ENCODE measurements at regions not wholly inside any gene's neighbourhood (a gene's known extent, or its start where the extent isn't known, plus 50 kb on each side); places are given as distances from the start of the nearest gene placed in this dataset.
A peak's percentile ranks its signal among the peaks of the same experiment; 100 is the strongest.

GRCh38 chr9:99680191-99680590 is 141.5 kb upstream of the NR4A3 start:
- H3K9me3 Mint-ChIP-seq = peaks cover 10% of the 10 kb centered on the region
- H3K4me3 Mint-ChIP-seq (ENCODE audit: low read depth) = no peak overlapping the region
- H3K27me3 Mint-ChIP-seq (ENCODE audit: low read depth) = peaks cover 2% of the 10 kb centered on the region
- H3K4me1 Mint-ChIP-seq (ENCODE audit: low read depth) = no peaks in the 10 kb centered on the region
- no peak overlapping the region for H3K27ac Mint-ChIP-seq
- H3K36me3 Mint-ChIP-seq (ENCODE audit: low read depth) = no peaks in the 10 kb centered on the region
- no peak for DNase-seq (ENCODE audit: low spot score)
- intact Hi-C loops (cut with micrococcal nuclease) = no loop called here

DNA sequence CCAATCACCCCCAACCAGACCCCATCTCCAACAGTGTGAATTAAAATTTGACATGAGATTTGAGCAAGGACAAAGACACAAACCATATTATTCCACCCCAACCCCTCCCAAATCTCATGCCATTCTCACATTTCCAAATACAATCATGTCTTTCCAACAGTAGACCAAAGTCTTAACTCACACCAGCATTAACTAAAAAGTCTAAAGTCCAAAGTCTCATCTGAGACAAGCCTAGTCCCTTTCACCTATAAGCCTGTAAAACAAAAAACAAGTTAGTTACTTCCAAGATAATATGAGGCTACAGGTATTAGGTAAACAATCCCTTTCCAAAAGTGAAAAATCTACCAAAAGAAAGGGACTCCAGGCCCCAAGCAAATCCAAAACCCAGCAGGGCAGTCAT is 140.6 kb upstream of the NR4A3 start:
- H3K27ac Mint-ChIP-seq = no peak overlapping the region

DNA sequence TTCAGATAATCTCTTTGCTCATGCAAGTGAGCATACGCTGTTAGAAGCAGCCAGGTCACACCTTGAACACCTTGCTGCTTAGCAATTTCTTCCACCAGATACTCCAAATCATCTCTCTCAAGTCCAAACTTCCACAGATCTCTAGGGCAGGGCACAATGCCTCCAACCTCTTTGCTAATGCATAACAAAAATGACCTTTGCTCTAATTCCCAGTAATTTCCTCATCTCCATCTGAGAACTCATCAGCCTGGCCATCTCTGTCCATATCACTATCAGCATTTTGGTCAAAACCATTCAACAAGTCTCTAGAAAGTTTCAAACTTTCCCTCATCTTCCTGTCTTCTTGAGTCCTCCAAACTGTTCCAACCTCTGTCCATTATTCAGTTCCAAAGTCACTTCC is 139.3 kb upstream of the NR4A3 start:
- Mint-ChIP-seq H3K36me3 (ENCODE audit: low read depth) (no peaks in the 10 kb centered on the region), H3K27ac (no peak overlapping the region), H3K4me3 (ENCODE audit: low read depth) (no peak overlapping the region), H3K9me3 (no peaks in the 10 kb centered on the region), H3K4me1 (ENCODE audit: low read depth) (no peaks in the 10 kb centered on the region), H3K27me3 (ENCODE audit: low read depth) (peaks cover 2% of the 10 kb centered on the region)
- DNase-seq (ENCODE audit: low spot score) = no peak
- intact Hi-C loops (cut with micrococcal nuclease) = no loop called here

More for the DNA sequence above, 140.6 kb upstream of the NR4A3 start:
- intact Hi-C loops (cut with micrococcal nuclease) = no loop called here
- Mint-ChIP-seq H3K4me3 (ENCODE audit: low read depth) (no peak overlapping the region), H3K27me3 (ENCODE audit: low read depth) (peaks cover 2% of the 10 kb centered on the region), H3K4me1 (ENCODE audit: low read depth) (no peaks in the 10 kb centered on the region), H3K9me3 (peaks cover 4% of the 10 kb centered on the region), H3K36me3 (ENCODE audit: low read depth) (no peaks in the 10 kb centered on the region)
- no peak for DNase-seq (ENCODE audit: low spot score)

DNA sequence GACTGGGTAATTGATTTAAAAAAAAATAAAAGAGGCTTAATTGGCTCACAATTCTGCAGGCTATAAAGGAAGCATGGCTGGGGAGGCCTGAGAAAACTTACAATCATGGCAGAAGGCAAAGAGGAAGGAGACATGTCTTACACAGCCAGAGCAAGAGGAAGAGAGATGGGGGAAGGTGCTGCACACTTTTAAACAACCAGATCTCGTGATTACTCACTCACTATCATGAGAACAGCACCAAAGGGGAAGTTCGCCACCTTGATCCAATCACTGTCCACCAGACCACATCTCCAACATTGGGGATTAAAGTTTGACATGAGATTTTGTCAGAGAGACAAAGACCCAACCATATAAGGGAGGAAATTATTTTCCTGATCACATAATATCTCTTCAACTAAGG is 138.8 kb upstream of the NR4A3 start:
- H3K27ac Mint-ChIP-seq = no peak overlapping the region
- H3K36me3 Mint-ChIP-seq (ENCODE audit: low read depth) = no peaks in the 10 kb centered on the region
- no peak for DNase-seq (ENCODE audit: low spot score)
- no peaks in the 10 kb centered on the region for H3K9me3 Mint-ChIP-seq
- intact Hi-C loops (cut with micrococcal nuclease) = no loop called here
- H3K27me3 Mint-ChIP-seq (ENCODE audit: low read depth) = no peaks in the 10 kb centered on the region
- no peak overlapping the region for H3K4me3 Mint-ChIP-seq (ENCODE audit: low read depth)
- no peaks in the 10 kb centered on the region for H3K4me1 Mint-ChIP-seq (ENCODE audit: low read depth)

DNA sequence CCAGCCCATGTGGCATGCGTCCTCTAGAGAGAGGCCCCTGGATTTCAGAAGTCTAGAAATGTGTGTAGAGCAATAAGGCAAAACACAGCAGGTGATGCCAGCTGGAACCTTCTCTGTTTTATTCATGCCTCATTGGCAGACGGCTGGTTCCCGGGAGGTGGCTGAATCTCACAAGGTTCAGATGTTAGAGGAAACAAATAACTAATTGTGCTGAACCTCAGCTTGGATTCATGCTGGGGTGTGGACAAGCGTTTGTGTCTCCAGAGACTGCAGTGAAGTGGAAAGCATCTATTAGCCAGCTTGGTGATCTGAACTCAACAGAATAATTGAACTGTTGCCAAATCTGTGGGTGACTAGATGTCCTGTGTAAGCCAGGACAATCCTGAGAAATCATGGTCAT is 131.1 kb upstream of the NR4A3 start:
- DNase-seq (ENCODE audit: low spot score) = no peak
- intact Hi-C loops (cut with micrococcal nuclease) = no loop called here
- no peaks in the 10 kb centered on the region for H3K36me3 Mint-ChIP-seq (ENCODE audit: low read depth)

DNA sequence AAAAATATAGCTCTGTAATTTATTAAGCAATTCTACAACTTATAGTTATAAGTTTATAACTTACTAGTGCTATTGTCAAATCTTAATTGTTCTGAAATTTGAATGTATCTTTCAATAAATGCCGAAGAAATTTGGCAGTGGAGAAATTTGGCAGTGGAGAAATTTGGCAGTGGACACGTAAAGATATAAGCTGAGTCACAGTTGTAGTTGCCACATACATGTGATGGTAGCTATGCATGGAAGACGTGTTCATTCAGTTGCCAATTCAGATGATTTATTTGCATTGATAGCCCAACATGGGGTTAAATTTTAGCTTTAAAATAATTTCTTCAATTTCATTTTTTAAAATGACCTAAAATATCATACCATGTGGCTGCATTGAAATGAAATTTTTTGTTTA is 127.8 kb upstream of the NR4A3 start:
- Mint-ChIP-seq H3K36me3 (ENCODE audit: low read depth) (no peaks in the 10 kb centered on the region), H3K9me3 (no peaks in the 10 kb centered on the region), H3K27me3 (ENCODE audit: low read depth) (peaks cover 20% of the 10 kb centered on the region), H3K27ac (no peak overlapping the region), H3K4me1 (ENCODE audit: low read depth) (no peaks in the 10 kb centered on the region), H3K4me3 (ENCODE audit: low read depth) (no peak overlapping the region)
- DNase-seq (ENCODE audit: low spot score) = no peak
- intact Hi-C loops (cut with micrococcal nuclease) = no loop called here

More for the DNA sequence above, 131.1 kb upstream of the NR4A3 start:
- no peak overlapping the region for H3K27ac Mint-ChIP-seq
- no peaks in the 10 kb centered on the region for H3K4me1 Mint-ChIP-seq (ENCODE audit: low read depth)
- no peaks in the 10 kb centered on the region for H3K9me3 Mint-ChIP-seq
- no peak overlapping the region for H3K4me3 Mint-ChIP-seq (ENCODE audit: low read depth)
- H3K27me3 Mint-ChIP-seq (ENCODE audit: low read depth) = peaks cover 20% of the 10 kb centered on the region

DNA sequence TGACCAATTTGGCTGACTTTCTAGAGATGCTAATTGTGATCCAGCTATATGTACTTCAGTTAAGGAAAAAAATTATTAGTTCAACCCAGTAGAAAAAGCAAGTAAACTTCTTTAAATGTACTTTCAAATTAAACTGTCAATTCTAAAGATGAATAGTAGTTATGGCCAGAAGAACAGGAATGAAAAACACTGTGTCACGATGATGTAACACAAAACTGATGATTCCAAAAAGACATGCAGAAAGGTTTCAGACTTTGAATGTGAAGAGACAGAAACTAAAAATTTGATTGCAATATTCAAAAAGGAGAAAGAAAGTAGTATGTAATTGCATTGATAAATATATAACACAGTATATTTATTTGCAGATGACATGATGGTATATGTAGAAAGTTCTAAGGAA is 127.3 kb upstream of the NR4A3 start:
- H3K4me3 Mint-ChIP-seq (ENCODE audit: low read depth) = no peak overlapping the region
- H3K36me3 Mint-ChIP-seq (ENCODE audit: low read depth) = no peaks in the 10 kb centered on the region
- intact Hi-C loops (cut with micrococcal nuclease) = no loop called here
- no peaks in the 10 kb centered on the region for H3K4me1 Mint-ChIP-seq (ENCODE audit: low read depth)
- H3K27ac Mint-ChIP-seq = no peak overlapping the region
- DNase-seq (ENCODE audit: low spot score) = no peak
- no peaks in the 10 kb centered on the region for H3K9me3 Mint-ChIP-seq
- peaks cover 24% of the 10 kb centered on the region for H3K27me3 Mint-ChIP-seq (ENCODE audit: low read depth)

GRCh38 chr9:99699396-99699795 is 122.3 kb upstream of the NR4A3 start:
- no peak overlapping the region for H3K27ac Mint-ChIP-seq
- no peaks in the 10 kb centered on the region for H3K36me3 Mint-ChIP-seq (ENCODE audit: low read depth)
- peaks cover 33% of the 10 kb centered on the region for H3K27me3 Mint-ChIP-seq (ENCODE audit: low read depth)
- H3K4me3 Mint-ChIP-seq (ENCODE audit: low read depth) = no peak overlapping the region
- H3K9me3 Mint-ChIP-seq = no peaks in the 10 kb centered on the region
- intact Hi-C loops (cut with micrococcal nuclease) = no loop called here
- DNase-seq (ENCODE audit: low spot score) = no peak
- H3K4me1 Mint-ChIP-seq (ENCODE audit: low read depth) = no peaks in the 10 kb centered on the region

GRCh38 chr9:99712214-99712613 is 109.5 kb upstream of the NR4A3 start:
- no peak overlapping the region for H3K27ac Mint-ChIP-seq

DNA sequence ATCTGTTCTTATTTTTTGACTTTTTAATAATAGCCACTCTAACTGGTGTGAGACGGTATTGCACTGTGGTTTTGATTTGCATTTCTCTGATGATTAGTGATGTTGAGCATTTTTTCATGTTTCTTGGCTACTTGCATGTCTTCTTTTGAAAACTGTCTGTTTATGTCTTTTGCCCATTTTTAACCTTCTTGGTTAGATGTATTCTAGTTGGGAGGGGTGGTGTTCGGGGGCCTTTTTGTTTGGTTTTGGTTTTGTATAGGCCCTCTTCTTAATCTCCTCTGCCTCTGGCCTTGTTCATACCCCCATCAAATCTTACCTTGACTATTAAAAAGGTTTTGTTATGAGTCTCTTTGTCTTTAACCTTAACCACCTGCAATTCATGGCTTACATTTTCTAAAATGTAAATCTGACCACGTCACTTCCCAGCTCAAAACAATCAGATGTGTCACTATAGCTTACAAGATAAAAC is 107.8 kb upstream of the NR4A3 start:
- no peaks in the 10 kb centered on the region for H3K36me3 Mint-ChIP-seq (ENCODE audit: low read depth)
- no peak for DNase-seq (ENCODE audit: low spot score)
- intact Hi-C loops (cut with micrococcal nuclease) = no loop called here

More at GRCh38 chr9:99712214-99712613, 109.5 kb upstream of the NR4A3 start:
- peaks cover 3% of the 10 kb centered on the region for H3K9me3 Mint-ChIP-seq
- H3K4me1 Mint-ChIP-seq (ENCODE audit: low read depth) = peaks cover 4% of the 10 kb centered on the region
- intact Hi-C loops (cut with micrococcal nuclease) = no loop called here
- no peaks in the 10 kb centered on the region for H3K36me3 Mint-ChIP-seq (ENCODE audit: low read depth)
- no peak overlapping the region for H3K4me3 Mint-ChIP-seq (ENCODE audit: low read depth)
- H3K27me3 Mint-ChIP-seq (ENCODE audit: low read depth) = no peaks in the 10 kb centered on the region
- no peak for DNase-seq (ENCODE audit: low spot score)

DNA sequence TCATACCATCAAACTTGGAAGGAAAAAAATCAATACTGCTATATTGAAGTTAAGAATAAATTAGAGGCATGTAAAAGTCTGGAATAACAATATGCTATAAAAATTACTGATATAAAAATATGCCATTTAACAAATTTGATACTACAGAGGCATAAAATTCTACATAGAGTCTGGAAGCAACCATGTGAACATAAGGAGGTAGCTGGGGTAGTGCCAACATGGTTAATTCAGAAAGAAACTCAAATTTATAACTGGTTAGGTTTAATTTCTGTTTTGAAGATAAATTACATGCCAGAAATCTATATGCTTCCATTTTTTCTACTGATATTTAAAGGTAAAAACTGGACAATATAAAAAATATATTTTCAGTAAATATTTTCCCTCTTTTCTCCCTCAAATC is 103.1 kb upstream of the NR4A3 start:
- Mint-ChIP-seq H3K36me3 (ENCODE audit: low read depth) (no peaks in the 10 kb centered on the region), H3K27me3 (ENCODE audit: low read depth) (no peaks in the 10 kb centered on the region), H3K9me3 (peaks cover 3% of the 10 kb centered on the region), H3K27ac (no peak overlapping the region), H3K4me1 (ENCODE audit: low read depth) (peaks cover 34% of the 10 kb centered on the region), H3K4me3 (ENCODE audit: low read depth) (no peak overlapping the region)
- intact Hi-C loops (cut with micrococcal nuclease) = no loop called here
- no peak for DNase-seq (ENCODE audit: low spot score)

More for the DNA sequence above, 107.8 kb upstream of the NR4A3 start:
- H3K4me1 Mint-ChIP-seq (ENCODE audit: low read depth) = peaks cover 4% of the 10 kb centered on the region
- no peak overlapping the region for H3K27ac Mint-ChIP-seq
- H3K9me3 Mint-ChIP-seq = peaks cover 3% of the 10 kb centered on the region
- no peak overlapping the region for H3K4me3 Mint-ChIP-seq (ENCODE audit: low read depth)
- H3K27me3 Mint-ChIP-seq (ENCODE audit: low read depth) = no peaks in the 10 kb centered on the region

GRCh38 chr9:99720455-99721050 is 101.1 kb upstream of the NR4A3 start:
- peaks cover 3% of the 10 kb centered on the region for H3K9me3 Mint-ChIP-seq
- intact Hi-C loops (cut with micrococcal nuclease) = loop anchor here (5.0 kb wide), 3 partner anchors 57 to 203 kb away; no protein-coding TSS in a partner anchor
- no peak for DNase-seq (ENCODE audit: low spot score)
- H3K4me3 Mint-ChIP-seq (ENCODE audit: low read depth) = peak overlapping the region; percentile 69
- no peaks in the 10 kb centered on the region for H3K27me3 Mint-ChIP-seq (ENCODE audit: low read depth)
- peak overlapping the region; percentile 84 for H3K27ac Mint-ChIP-seq
- peaks cover 30% of the 10 kb centered on the region for H3K4me1 Mint-ChIP-seq (ENCODE audit: low read depth)
- no peaks in the 10 kb centered on the region for H3K36me3 Mint-ChIP-seq (ENCODE audit: low read depth)

GRCh38 chr9:99721898-99722297 is 99.8 kb upstream of the NR4A3 start:
- Mint-ChIP-seq H3K36me3 (ENCODE audit: low read depth) (no peaks in the 10 kb centered on the region), H3K27ac (no peak overlapping the region)
- intact Hi-C loops (cut with micrococcal nuclease) = loop anchor here (5.0 kb wide), 3 partner anchors 55 to 205 kb away; no protein-coding TSS in a partner anchor

More at GRCh38 chr9:99721898-99722297, 99.8 kb upstream of the NR4A3 start:
- H3K9me3 Mint-ChIP-seq = no peaks in the 10 kb centered on the region
- DNase-seq (ENCODE audit: low spot score) = no peak
- H3K4me3 Mint-ChIP-seq (ENCODE audit: low read depth) = no peak overlapping the region
- H3K27me3 Mint-ChIP-seq (ENCODE audit: low read depth) = no peaks in the 10 kb centered on the region
- peaks cover 30% of the 10 kb centered on the region for H3K4me1 Mint-ChIP-seq (ENCODE audit: low read depth)
